GM13977 (cell line): ENCODE measurements at regions not wholly inside any gene's neighbourhood (a gene's known extent, or its start where the extent isn't known, plus 50 kb on each side); places are given as distances from the start of the nearest gene placed in this dataset.
"Not testable (repeated sequence)": the region's sequence is repeated elsewhere in the genome, so short reads cannot be mapped to it uniquely, and the experiment has no call there.

Source experiments
- DNase-seq: peaks from one replicate; pipeline ENCODE4 v3.0.0; 2012; ENCODE audit warnings: low spot score
- in situ Hi-C: fragments of 300-500 bp; cut with MboI; formaldehyde crosslinking; loops from one replicate; pipeline ENCODE4 v1.12.0; 2022; ENCODE audit warnings: low sequenced_read_pairs, low pct_unique_long_range_greater_than_20kb, mixed read lengths, inconsistent platforms; ENCODE audit not compliant: unreplicated experiment
- TF ChIP-seq, protein P1 (sequence below): IDR thresholded peaks from 2 replicates; pipeline ENCODE4 v1.5.1; 2012; ENCODE audit warnings: mild to moderate bottlenecking, control low read depth; ENCODE audit not compliant: insufficient read depth; ENCODE audit errors: extremely low read depth, missing control alignments

DNA sequence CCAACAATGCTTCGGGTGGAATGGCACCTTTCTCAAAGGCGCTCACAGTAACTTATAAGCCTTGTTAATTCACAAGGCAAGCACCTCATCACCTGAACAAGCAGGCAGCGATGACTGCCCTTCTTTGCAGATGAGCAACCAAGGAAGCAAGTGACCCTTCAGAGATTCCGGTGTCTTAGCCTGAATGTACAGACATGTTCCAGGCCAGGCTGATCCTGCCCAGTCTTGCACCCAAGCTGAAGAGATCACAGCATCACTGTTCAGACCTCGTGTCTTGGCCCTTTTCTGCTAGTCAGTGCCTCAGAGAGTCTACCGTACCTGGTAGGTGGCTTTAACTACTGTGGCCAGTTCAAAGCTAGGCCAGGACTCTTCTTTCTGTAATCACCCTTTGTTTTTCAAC is 94.7 kb upstream of the ERCC6L2 start:
- TF ChIP-seq, protein P1, sequence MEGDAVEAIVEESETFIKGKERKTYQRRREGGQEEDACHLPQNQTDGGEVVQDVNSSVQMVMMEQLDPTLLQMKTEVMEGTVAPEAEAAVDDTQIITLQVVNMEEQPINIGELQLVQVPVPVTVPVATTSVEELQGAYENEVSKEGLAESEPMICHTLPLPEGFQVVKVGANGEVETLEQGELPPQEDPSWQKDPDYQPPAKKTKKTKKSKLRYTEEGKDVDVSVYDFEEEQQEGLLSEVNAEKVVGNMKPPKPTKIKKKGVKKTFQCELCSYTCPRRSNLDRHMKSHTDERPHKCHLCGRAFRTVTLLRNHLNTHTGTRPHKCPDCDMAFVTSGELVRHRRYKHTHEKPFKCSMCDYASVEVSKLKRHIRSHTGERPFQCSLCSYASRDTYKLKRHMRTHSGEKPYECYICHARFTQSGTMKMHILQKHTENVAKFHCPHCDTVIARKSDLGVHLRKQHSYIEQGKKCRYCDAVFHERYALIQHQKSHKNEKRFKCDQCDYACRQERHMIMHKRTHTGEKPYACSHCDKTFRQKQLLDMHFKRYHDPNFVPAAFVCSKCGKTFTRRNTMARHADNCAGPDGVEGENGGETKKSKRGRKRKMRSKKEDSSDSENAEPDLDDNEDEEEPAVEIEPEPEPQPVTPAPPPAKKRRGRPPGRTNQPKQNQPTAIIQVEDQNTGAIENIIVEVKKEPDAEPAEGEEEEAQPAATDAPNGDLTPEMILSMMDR: no peak
- in situ Hi-C loops: no loop called here
- no peak for DNase-seq

DNA sequence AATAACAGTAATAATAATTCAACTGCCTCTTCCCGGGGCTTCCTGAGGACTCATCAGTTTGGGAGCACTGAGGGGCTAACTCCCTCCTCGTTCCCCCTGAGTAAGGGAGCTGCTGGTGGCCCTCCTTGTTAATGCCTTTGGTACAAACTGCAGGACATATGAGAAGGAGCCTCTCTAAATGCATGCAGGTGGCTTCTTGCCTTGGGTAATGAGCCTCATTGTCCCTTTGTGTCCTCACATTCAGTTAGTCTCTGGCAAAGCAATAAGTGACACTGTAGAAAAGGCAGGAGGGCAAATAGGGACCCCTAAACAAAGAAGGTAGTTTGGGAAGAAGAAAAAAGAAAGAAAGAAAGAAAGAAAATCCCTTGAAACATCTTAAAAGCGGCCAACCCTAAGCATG is 95.4 kb upstream of the ERCC6L2 start:
- TF ChIP-seq, protein P1: no peak
- no peak for DNase-seq
- in situ Hi-C loops: no loop called here

DNA sequence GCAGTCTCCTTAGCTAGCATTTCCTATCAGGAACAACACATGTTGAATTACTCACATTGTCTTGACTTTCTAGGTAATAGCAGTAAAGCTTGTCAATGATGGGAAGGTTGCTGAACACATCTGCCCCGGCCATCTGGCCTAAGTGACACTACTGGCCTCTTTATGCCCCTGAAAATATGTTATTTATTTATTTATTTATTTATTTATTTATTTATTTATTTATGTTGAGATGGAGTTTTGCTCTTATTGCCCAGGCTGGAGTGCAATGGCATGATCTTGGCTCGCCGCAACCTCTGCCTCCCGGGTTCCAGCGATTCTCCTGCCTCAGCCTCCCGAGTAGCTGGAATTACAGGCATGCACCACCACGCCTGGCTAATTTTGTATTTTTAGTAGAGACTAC is 95.9 kb upstream of the ERCC6L2 start:
- DNase-seq, in situ Hi-C loops: not testable (repeated sequence)

DNA sequence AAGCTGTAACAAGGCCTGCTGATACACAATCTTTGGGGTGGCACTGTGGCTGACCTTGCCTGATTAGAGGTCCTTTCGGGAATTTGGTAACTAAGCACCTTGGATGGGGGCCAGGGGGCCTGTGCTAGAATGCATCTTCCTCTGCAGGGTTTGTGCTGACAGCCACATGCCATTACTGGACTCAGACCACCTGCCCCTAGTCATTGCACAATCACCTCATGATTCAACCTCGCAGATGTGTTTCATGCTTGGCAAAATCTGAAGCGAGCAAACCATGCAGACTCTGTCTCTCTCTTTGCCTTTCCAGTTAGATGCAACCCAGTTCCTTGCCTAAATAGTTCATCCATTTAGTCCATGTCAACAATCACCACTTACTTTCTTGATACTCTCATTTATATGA is 96.5 kb upstream of the ERCC6L2 start:
- no peak for DNase-seq
- in situ Hi-C loops: no loop called here
- TF ChIP-seq, protein P1: no peak

DNA sequence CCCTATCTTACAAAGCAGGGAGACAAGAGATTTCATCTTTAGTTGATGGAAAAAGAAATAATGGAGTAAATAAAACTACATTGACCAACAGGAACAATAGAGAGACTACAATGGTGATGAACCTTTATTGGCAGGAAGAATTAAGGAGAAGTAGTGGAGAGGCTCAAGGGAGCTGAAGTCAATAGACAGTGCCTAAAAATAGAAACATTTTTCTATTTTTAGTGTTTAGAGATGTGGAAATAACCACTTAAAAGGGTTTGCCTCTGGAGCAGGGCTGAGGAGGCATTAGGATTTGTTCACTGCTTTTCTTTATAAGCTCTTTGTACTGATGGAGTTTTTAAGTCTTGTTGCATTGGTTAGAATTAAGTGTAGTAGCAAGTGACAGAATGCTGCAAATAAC is 98.4 kb upstream of the ERCC6L2 start:
- TF ChIP-seq, protein P1: no peak
- DNase-seq: no peak
- in situ Hi-C loops: no loop called here

DNA sequence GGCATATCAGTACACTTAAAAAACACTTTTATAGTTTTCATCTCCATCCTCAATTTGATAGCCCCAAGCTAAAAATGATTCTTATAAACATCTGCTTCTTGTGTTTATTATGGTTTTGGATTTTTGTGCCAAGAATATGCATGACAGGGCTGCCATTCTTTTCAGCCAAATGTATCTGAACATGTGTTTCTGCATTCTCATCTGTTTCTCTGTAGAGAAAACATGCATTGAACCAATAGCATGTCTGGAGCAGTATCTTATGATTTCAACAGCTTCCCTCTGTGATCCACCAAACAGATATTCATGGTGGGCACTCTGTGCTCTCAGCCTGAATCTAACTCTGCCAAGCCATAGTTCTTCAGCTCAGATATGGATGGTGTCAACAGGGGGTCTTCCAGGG is 99.3 kb upstream of the ERCC6L2 start:
- TF ChIP-seq, protein P1: no peak
- no peak for DNase-seq
- in situ Hi-C loops: no loop called here

DNA sequence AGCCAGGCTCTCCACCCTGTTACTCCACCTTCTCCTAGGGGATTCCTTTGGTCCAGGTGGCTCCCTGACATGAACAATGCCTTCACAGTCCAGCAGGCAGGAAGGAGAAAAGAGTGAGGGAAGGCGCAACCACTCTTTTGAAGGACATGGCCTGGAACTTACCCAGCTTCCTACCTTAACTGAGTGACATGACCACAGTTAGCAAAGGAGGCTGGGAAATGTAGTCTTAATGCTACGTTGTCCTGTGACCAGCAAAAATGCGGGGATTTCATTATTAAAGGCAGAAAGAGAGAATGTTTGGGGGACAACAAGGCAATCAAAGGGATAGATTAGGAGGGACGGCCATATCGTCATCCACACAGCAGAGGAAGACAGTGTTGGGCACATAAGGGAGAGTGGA is 100.3 kb upstream of the ERCC6L2 start:
- no peak for DNase-seq

More for the DNA sequence above, 100.3 kb upstream of the ERCC6L2 start:
- TF ChIP-seq, protein P1: no peak
- in situ Hi-C loops: no loop called here
